Fibroblast of skin of left biceps (primary cell): ENCODE measurements at regions not wholly inside any gene's neighbourhood (a gene's known extent, or its start where the extent isn't known, plus 50 kb on each side); places are given as distances from the start of the nearest gene placed in this dataset.
"Not testable (repeated sequence)": the region's sequence is repeated elsewhere in the genome, so short reads cannot be mapped to it uniquely, and the experiment has no call there.

Source experiments
- DNase-seq, 2 experiments: peaks; one replicate each; pipeline ENCODE4 v3.0.0-alpha.2; 2013; ENCODE audit warnings: low read depth in 2 of 2

DNA sequence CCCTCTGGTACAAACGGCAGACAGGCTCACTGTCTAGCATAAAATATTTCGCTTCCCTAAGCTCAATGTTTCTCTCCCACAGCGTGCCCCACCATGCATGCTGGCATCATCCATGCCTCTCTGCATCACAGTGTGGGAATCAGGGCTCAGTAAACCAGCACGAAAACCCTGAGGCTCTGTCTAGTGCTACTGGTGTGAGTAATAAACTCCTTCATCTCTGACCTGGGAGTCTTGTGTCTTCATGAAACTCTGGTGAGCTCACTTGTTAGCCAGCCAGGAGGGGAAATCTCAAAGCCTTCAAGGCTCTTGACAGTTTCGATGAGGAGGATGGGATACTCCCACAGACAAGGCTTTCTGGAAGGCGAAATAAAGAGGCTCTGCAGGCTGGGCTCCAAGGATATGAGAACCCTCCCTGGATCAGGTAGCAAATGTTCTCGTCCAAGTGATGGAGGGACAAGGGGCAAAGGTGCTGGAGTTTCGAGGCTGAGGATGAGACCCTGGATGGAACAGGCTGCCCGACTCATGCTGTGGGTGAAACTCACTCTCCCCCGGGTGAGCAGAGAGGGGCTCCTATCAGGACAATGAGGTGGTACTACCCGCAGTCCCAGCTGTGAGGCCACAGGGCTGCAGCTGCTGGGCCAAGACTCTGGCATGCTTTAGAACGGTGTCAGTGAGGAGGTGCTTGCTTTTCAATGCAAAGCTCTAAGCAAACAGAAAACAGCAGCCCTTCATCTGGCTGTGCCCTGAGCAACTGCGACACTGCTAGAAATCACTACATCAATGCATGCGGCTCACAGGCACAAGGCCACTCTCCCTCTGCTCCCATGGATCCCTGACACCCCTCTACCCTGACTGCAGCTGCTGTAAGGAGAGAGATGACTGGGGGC, 69.3 kb downstream of the SHANK2 start:
- no peak for DNase-seq

DNA sequence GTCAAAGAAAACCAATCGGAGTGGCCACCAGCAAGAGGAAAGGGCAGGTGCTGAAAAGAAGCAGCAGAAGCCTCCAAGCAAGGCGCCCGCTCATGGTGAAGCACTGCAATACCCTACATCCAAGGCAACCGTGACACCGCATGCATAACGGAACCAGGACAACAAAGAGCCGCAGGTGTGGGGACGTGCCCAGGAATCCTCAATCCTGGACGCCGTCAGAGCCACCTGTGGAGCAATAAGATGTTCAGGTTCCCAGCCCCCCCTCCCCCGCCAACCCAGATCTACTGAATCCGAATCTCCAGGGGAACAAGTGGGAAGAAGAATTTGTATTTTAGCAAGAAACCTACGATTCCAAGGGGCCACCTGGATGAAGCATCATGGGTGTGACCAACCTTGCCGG, 70.8 kb downstream of the SHANK2 start:
- DNase-seq: no peak

DNA sequence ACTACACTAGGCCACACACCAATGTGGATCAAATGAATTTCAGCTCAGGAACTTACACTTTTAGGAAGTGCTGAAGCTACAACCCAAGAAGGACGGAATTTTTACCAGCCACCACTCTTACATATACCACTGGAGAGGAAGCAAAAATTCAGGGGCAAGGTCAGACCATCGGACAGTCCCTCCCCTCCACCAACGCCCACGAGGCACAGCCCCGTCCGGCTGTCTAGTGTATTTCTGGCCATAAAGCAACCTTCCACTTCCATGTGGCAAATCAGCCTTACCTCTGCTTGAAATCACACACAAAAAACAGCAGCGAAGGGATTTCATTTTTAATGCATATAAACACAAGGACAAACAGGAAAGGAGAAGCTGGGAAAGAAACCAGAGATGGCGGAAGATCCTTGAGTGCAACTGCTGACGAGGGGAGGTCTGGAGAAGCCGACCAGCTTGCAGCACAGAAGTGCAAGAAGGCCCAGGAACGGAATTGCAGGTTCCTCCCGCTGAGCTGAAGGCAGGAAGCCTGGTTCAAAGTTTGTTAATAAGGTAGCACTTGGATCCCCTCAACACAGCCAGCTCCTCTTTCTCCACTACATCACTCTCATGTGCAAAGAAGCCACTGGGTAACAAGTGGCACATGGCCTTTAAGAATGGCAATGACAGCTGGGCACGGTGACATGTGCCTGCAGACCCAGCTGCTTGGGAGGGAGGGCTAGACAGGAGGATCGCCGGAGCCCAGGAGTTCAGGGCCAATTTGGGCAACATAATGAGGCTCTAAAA, 71.5 kb downstream of the SHANK2 start:
- no peak for DNase-seq

DNA sequence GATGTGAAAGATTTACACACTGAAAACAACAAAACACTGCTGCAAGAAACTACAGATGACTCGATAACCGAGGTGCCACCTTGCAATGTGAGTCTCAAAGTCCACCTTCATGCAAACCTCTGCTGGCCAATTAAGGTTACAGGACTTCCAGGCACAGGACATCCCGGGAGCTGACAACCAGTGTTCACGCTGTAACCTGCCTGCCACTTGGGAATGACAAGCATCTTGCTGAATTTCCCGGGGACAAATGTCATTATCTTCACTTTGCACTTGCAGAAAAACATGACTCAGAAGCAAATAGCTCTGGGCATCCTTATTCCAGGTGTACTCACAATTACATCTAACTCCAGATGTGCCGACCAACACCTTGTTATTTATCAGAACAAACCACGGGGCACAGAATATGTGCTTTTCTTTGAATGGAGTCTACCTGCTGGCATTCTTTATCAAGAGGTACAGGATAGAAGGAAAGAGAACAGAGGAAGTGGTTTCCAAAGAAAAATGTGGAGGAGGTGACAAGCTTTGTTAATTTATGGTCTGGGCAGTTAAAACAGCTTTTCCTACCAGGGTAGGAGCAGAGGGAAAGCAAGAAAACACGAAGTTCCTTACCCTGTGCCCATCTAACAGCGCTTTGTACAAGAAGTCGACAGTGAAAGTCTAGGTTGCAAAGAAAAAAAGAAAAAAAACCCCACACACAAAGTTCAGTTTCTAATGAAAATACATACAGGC, 72.3 kb downstream of the SHANK2 start:
- DNase-seq: no peak

GRCh38 chr11:71178076-71178475, 74.3 kb downstream of the SHANK2 start:
- no peak for DNase-seq

DNA sequence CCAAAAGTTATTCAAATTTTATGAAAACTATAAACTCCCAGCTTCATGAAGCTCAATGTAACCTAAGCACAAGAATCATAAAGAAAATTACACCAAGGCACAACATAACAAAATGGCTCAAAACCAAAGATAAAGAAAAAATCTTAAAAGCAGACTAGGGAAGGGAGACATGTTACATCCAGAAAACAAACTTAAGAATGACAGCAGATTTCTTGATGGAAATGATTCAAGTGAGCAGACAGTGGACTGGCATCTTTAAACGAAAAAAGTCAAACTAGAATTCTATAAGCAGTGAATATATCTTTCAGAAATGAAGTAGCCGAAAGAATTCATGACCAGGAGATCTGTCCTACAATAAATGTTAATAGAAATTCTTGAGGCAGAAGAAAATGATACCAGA, 75.6 kb downstream of the SHANK2 start:
- DNase-seq: no peak

DNA sequence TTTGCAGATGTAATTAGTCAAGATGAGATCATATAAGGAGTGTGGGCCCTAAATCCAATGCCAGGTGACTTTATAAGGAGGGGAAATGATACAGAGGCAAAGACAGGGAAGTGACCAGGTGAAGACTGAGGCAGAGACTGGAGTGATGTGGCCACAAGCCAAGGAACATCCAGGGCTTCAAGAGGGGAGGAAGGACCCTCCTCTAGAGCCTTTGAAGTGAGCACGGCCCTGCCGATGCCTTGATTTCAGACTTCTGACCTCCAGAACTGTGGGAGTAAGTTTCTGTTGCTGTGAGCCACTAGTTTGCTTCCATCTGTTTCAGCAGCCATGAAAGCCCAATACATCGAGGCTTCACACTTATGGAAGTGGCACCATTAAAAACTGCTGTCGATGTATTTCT, 78.7 kb downstream of the SHANK2 start:
- no peak for DNase-seq

DNA sequence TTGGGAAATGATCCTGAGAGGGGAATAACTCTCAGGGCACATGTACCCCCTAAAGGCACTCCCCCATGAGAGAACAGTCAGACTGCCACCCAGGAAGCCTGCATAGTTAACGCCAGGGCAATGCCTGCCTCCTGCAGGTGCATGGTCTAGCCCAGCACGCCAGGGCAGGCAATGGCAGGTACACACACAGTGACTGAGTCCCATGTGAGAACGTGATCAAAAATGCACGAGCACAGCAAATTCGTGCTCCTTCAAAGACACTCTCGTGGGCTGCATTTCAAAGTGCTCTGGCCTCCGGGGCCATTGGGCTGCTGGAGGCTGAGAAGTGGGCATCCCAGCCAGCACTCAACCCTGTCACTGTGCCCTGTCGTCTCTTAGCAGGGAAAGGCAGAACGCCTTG, 79.7 kb downstream of the SHANK2 start:
- no peak for DNase-seq

DNA sequence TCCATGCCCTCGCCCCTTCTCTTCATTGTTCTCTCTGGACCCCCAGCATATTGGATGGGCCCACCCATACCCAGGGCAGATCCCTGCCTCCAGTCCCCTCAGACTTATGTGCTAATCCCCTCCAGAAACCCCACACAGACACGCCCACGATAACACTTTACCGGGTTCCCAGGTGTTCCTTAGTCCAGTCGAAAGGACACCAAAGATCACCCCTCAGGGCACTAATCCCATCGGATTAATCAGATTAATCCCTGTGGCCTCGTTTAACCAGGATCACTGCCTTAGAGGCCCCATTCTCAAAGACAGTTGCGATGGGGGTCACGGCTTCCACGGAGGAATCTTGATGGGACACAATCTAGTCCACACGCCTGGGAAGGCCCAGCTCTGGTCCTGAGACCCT, 80.8 kb downstream of the SHANK2 start:
- DNase-seq: no peak

- DNase-seq: no peak
These were observed 81.6 kb downstream of the SHANK2 start for GRCh38 chr11:71170624-71171423.

- DNase-seq: no peak
These were observed 83.1 kb downstream of the SHANK2 start for GRCh38 chr11:71169313-71169712.

DNA sequence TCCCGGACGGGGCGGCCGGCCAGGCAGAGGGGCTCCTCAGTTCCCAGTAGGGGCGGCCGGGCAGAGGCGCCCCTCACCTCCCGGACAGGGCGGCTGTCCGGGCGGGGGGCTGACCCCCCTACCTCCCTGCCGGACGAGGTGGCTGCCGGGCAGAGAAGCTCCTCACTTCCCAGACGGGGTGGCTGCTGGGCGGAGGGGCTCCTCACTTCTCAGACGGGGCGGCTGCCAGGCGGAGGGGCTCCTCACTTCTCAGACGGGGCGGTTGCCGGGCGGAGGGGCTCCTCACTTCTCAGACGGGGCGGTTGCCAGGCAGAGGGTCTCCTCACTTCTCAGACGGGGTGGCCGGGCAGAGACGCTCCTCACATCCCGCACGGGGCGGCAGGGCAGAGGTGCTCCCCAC, 84.6 kb downstream of the SHANK2 start:
- DNase-seq: not testable (repeated sequence)

DNA sequence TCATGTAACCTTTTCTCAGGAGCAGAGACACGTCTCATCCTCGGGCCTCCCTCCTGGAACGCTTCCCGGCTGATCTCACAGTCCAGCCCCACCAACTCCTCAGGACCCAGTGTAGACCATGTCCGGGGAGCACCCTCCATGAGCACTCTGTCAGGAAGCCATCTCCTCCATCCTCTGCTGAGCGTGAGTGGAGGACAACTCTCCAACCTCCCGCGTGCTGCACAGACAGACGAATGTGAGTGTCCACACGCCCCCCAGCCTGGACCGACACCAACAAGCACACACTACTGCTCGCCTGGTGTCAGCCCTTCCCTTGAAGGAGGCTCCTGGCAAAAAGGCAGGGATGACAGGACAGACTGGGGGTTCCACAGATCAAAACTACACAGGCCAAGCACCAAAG, 86.6 kb downstream of the SHANK2 start:
- DNase-seq: no peak

DNA sequence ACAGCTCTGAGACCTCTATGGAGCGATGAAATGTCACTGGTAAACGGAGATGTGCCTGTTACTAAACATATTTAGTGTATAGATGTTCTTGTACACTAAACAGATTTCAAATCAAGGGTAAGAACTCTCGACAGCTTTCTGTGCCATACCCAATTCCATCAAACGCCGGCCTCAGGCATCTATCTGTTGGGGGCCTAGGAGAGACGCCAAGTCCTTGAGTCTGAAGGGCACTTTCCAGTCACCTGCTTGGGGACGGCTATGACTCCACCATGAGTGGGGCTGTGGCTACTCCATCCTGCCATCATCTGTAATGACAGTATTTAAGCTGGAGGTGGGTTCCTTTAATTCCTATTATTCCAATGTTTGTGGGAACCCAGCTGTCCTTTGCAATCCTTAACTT, 87.8 kb downstream of the SHANK2 start:
- no peak for DNase-seq

GRCh38 chr11:71164186-71164585, 88.2 kb downstream of the SHANK2 start:
- DNase-seq: no peak

DNA sequence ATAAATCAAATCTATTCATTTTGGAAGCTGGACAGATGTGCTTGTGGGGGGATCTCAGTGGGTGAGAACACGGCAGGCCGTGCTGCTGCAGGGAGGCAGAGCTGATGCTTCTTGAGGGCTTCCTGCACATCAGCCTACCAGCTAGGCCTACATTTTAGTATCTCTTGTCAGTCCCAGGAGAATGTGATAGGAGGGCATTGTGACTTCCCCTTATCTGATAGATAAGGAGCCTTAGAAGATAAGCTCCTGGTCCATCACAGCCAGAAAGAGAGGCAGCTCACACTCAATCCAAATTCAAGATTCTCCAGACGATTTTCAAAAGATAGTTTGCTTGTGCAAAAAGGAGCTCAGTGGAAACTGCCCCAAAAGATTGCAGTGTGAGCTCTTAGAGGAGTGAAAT, 89.0 kb downstream of the SHANK2 start:
- DNase-seq: no peak

DNA sequence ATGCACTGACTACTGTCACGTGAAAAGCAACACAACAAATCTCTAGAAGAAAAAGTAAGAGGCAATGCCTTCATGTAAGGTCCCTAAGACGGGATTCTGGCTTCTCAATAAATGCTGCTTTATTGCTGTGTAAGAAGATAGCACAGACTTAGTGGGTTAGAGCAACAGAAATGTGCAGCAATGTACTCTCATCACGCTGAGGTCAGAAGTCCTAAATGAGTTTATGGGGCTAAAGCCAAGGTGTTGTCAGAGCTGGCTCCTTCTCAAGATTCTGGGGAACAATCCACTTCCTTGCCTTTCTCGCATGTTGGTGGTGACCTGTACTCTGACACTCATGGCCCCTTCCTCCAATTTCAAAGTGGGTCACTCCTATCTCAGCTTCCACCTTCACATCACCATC, 93.4 kb downstream of the SHANK2 start:
- DNase-seq: no peak

DNA sequence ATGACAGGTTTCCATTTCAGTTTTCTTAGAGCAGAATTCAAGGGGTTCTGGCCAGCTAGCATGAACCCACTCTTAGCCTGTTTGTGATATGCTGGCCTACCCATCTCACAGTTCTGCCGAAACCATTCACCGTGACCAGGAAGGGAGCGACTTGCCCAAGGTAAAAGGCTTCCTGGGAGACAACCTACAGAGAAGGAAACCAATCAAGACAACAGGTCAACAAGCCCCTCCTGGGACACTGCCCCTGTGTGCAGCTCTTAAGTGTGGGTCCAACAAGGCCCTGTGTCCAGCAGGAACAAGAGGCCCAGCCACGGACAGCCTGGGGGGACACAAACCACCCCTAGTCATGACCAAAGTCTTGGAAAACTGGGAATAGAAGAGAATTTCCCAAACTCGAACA, 94.7 kb downstream of the SHANK2 start:
- DNase-seq: not testable (repeated sequence)

DNA sequence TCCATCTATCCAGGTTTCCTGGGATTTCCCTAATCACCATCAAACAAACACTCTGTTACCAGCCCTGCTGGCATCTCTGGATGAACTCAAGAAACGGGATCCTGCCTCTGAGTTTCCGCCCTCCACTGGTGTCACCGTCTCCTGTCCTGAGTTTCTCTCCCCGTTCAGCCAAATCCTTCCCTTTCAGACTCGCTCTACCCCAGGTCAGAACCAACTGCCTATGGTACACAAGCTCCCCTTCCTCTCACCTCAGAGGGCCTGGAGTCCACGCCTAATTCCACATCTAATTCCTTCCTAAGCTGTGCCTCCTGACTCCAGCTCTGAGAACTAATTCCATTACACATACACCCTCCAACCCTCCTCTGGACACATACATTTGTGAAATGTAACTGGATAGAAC, 96.1 kb downstream of the SHANK2 start:
- DNase-seq: no peak

DNA sequence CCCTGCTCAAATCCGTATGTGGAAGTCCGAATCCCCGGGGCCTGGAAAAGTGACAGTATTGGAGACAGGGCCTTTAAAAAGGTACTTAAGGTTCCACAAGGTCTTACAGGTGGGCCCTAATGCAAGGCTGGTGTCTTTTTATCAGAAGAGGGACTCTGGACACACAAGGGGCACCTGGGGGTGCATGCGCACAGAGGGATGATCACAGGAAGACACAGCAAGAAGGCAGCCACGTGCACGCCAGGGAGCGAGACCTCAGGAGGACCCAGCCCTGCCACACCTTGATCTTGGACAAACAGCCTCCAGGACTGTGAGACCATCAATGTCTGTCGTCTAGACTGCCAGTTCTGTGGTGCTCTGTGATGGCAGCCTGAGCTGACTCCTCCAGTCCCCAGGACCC, 96.5 kb downstream of the SHANK2 start:
- DNase-seq: no peak

- DNase-seq: no peak
These were observed 98.0 kb downstream of the SHANK2 start for GRCh38 chr11:71154261-71154805.
